ENCODE measurements at regions not wholly inside any gene's neighbourhood (a gene's known extent, or its start where the extent isn't known, plus 50 kb on each side); places are given as distances from the start of the nearest gene placed in this dataset.

- no peak for TF ChIP-seq CTCF (IDR thresholded peaks at IDR 0.05; ENCODE audit: low read depth, low read length)
- TF ChIP-seq EZH2phosphoT487 (IDR thresholded peaks at IDR 0.05; ENCODE audit: low read depth) = no peak
Measured at GRCh38 chr22:19645905-19646304, 68.4 kb upstream of the SEPTIN5 start.
